ENCODE measurements at regions not wholly inside any gene's neighbourhood (a gene's known extent, or its start where the extent isn't known, plus 50 kb on each side); places are given as distances from the start of the nearest gene placed in this dataset.

GRCh38 chr11:11206484-11206883 lies 146.6 kb downstream of the CSNK2A3 start:
- TF ChIP-seq RAD21 (IDR thresholded peaks at IDR 0.05; ENCODE audit: low read depth) (no peak), SP1 (IDR thresholded peaks at IDR 0.05; ENCODE audit: low read depth) (no peak), POLR2AphosphoS5 (IDR thresholded peaks at IDR 0.05; ENCODE audit: low read depth, low read length) (no peak), CEBPB (IDR thresholded peaks at IDR 0.05; ENCODE audit: low read depth) (no peak), POLR2A (IDR thresholded peaks at IDR 0.05; ENCODE audit: borderline replicate concordance, extremely low read depth, insufficient read depth, insufficient read length) (no peak), EZH2 (IDR thresholded peaks at IDR 0.05) (no peak), JUND (IDR thresholded peaks at IDR 0.05) (no peak)
- TF ChIP-seq, protein P1, sequence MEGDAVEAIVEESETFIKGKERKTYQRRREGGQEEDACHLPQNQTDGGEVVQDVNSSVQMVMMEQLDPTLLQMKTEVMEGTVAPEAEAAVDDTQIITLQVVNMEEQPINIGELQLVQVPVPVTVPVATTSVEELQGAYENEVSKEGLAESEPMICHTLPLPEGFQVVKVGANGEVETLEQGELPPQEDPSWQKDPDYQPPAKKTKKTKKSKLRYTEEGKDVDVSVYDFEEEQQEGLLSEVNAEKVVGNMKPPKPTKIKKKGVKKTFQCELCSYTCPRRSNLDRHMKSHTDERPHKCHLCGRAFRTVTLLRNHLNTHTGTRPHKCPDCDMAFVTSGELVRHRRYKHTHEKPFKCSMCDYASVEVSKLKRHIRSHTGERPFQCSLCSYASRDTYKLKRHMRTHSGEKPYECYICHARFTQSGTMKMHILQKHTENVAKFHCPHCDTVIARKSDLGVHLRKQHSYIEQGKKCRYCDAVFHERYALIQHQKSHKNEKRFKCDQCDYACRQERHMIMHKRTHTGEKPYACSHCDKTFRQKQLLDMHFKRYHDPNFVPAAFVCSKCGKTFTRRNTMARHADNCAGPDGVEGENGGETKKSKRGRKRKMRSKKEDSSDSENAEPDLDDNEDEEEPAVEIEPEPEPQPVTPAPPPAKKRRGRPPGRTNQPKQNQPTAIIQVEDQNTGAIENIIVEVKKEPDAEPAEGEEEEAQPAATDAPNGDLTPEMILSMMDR (IDR thresholded peaks at IDR 0.05 in 2 of 3, conservative IDR thresholded peaks at IDR 0.05 in 1 of 3; ENCODE audit: borderline replicate concordance in 1 of 3, insufficient read depth in 1 of 3, low read depth in 2 of 3, low read length in 2 of 3), result no peak
- TF ChIP-seq, protein P2, sequence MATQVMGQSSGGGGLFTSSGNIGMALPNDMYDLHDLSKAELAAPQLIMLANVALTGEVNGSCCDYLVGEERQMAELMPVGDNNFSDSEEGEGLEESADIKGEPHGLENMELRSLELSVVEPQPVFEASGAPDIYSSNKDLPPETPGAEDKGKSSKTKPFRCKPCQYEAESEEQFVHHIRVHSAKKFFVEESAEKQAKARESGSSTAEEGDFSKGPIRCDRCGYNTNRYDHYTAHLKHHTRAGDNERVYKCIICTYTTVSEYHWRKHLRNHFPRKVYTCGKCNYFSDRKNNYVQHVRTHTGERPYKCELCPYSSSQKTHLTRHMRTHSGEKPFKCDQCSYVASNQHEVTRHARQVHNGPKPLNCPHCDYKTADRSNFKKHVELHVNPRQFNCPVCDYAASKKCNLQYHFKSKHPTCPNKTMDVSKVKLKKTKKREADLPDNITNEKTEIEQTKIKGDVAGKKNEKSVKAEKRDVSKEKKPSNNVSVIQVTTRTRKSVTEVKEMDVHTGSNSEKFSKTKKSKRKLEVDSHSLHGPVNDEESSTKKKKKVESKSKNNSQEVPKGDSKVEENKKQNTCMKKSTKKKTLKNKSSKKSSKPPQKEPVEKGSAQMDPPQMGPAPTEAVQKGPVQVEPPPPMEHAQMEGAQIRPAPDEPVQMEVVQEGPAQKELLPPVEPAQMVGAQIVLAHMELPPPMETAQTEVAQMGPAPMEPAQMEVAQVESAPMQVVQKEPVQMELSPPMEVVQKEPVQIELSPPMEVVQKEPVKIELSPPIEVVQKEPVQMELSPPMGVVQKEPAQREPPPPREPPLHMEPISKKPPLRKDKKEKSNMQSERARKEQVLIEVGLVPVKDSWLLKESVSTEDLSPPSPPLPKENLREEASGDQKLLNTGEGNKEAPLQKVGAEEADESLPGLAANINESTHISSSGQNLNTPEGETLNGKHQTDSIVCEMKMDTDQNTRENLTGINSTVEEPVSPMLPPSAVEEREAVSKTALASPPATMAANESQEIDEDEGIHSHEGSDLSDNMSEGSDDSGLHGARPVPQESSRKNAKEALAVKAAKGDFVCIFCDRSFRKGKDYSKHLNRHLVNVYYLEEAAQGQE (IDR thresholded peaks at IDR 0.05; ENCODE audit: low read depth), result no peak

Data from HCT116 (cell line).